Activated T-cell treated with anti-CD3 and anti-CD28 coated beads, Interleukin-2, amount 50 U/mL, for 48 hours (primary cell): ENCODE measurements at regions not wholly inside any gene's neighbourhood (a gene's known extent, or its start where the extent isn't known, plus 50 kb on each side); places are given as distances from the start of the nearest gene placed in this dataset.

Experiments used
- DNase-seq, 2 experiments: peaks; one replicate each; pipeline ENCODE4 v3.0.0-alpha.2; 2020

DNA sequence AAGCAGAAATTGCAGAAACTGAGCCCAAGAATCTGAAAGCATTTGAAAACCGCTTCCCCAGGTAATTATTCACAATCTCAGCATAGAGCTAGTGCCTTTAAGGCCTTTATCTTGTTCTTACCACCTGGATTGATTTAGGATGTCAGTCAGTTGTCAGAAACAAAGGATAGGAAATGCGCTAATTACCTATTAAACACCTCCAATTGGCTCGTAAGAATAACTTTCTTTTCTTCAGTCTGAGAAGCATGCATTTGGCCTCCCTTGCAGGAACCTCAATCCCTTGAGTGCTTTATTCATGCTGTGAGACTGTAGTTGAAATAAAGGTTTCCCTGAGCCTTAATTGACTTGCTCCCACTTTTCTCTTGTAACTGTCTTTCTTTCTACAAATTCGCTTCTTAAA is 400.3 kb upstream of the LRATD1 start:
- DNase-seq, result no peak

DNA sequence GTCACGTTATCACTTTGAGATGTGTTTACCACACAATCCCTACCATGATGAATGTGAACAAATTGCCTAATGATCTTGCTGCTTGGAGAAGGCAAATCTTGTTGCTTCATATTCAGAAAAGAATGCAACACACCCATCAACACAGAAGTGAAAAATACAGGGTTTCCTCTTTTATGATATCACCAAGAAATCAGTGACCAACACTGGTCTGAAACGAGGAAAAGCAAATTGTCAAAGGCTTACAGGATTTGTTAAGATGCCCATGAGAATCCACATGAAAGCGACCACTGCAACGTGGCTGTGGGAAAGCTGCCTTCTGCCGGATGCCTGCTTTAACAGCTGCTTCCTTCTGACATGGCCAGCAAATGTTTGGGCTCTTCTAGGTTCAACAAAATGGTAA is 397.6 kb upstream of the LRATD1 start:
- no peak for DNase-seq

DNA sequence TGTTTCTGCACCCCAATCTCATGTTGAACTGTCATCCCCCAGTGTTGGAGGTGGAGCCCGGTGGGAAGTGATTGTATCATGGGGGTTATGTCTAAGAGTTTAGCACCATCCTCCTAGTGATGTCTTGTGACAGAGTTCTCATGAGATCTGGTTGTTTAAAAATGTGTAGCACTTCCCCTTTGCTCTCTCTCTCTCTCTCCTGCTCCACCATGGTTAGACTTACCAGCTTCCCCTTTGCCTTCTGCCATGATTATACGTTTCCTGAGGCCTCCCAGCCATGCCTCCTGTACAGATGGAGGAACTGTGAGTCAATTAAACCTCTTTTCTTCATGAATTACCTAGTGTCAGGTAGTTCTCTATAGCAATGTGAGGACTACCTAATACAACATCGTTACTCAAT is 396.9 kb upstream of the LRATD1 start:
- no peak for DNase-seq

DNA sequence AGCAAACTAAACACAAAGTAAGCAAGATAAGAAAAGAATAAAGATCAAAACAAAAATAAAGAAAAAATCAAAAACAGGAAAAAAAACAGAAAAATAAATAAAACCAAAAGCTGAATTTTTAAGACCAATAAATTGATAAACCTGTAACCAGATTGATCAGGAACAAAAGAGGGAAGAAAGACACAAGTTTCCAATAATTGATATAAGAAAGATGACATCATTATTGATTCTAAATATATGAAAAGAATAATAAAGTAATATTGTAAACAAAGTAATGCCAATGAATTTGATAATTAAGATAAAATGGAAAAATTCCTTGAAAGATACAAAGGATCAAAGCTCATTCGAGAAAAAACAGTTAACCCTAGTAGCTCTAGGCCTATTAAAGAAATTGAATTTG is 394.6 kb upstream of the LRATD1 start:
- no peak for DNase-seq

DNA sequence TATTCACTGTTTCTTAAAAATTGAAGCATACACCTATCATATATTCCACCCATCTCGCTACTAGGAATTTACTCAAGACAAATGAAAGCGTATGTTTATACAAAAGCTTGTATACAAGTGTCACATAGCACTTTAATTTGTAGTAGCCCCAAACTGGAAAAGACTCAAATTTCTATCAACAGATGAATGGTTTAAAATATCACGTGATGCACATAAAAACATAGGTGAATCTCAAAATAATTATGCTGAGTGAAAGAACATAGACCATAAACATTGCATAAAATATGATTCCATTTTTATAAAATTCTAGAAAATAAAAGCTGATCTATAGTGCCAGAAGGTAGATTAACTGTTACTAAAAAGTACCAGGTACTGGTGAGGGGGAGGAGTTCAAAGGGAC is 392.9 kb upstream of the LRATD1 start:
- DNase-seq, result no peak

DNA sequence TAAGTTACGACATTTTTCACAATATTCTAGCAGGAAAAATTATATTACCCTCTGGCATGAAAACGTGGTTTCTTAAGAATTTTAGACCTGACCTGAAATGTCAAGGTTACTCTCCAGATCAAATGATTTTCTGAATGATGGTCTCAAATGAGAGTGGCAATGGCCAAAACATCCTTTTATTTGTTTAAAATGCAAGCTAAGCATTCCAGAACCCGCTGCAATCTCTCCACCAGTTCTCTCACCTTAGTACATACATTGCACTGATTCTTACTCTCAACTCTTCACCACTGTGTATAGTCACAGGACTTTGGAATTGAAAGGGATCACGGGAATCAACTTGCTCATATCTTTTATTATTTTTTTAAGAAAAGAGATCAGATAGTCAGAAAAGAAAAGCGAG is 391.6 kb upstream of the LRATD1 start:
- DNase-seq, result no peak

DNA sequence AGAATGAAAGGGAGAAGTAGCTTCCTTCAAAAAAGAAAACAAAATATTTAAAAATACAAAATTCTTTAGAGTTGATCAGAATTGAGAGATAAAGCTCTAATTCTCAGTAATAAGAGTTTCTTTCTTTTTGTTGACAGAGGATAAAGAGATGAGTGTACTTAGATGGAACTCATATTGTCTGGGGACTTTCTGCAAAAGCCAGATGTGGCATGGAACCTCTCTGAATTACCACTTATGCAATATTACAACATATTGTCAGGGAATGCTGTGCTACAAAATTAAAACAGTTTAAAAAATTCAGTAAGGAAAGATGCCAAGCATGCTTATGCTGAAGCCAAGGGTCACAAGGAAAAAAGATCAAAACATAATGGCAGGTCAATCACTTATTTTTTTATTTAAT is 386.6 kb upstream of the LRATD1 start:
- no peak for DNase-seq

DNA sequence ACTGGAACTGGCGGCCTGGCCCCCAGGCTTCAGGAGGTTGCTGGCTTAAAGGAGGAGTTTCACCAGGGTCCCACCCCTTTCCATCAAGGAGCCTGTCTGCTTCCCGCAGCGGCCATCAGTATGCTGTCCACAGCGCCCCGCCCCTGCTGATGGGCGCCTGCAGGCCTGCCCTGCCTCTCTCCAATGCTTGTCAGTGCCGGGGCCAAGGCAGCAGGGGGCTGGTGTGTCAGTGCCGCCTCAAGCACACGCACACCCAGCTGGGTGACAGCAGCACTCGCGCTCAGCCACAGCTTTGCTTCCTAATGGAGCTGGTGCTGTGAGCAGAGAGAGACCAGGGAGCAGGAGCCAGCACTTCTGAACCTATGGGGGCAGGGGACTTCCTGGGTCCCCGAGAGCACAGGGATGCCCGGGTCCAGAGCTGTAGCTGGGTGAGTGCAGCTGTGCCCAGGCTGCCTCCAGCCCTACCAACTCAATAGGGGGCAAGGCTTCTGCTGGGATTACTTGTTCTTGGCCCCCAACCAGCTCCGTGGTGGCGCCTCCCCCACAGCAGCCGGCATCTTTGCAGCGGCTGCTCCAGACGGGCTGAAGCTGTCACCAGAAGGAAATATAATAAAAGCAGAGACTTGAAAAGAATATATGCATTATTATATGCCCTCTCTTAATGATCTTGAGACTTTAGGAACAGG is 377.2 kb upstream of the LRATD1 start:
- DNase-seq, result no peak

DNA sequence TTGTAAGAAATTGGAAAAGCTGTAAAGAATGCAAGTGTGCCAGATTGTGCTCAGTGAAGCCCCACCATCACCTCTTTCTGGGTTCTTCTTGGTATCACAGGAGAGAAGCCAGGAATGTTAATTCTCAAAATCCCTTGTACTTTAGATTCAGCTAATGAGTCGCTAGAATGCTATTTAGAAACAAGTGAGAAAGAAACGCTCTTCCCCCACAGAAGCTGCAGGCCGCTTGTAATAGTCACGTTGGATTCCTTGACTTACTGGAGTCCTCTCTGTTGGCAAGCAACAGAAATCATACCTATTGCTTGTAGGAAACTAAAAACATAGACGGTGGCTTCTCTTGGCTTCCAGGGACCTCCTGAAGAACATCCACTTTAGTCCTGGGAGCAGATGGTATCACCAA is 375.6 kb upstream of the LRATD1 start:
- no peak for DNase-seq

DNA sequence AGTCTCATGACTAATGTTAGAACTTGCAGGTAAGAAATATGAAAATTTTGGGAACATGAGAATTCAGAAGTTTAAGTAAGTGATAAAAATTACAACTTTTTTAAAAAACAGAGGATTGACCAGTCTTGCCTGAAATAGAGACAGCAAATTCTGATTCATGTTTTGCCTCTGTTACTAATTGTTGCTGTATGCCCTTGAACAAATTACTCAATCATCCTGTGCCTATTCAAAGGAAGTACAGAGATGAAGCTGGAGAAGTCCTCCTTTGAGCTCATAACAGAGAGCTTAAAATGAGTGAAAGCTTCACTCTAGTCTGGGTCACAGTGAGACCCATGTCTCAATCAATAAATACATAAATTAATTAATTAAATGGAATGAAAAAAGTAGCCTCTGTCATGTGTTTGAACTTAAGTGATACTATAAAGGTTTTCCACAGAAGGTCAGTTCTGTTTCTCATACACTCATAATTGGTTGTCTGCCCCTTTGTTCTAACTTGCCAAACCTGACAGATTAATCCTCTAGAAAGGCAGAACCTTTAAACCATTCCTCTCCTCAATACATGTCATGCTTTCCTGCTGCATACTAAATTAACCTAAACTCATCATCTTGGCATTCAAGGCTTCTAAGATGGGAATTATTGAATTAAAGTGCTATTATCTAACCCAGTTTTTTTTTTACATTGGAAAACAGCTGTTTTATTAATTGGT is 374.6 kb upstream of the LRATD1 start:
- no peak for DNase-seq

DNA sequence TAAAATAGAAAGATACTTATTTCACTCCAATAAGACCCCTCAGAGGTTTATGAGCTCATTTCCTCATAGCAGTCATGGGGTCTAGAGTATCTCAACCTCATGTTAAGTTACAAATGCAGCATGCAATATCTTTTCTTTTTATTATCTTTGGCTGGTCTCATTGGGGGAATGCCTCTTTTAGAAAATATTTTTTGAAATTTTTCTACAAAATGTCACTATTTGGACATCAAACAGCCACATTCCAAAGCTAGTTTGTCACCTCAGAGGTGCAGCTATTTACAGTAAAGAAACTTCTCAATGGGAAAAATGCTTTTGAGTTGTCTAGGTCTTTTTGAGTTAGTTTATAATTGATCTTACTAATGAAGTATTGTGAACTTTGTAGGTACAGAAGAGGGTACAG is 370.7 kb upstream of the LRATD1 start:
- DNase-seq, result no peak

DNA sequence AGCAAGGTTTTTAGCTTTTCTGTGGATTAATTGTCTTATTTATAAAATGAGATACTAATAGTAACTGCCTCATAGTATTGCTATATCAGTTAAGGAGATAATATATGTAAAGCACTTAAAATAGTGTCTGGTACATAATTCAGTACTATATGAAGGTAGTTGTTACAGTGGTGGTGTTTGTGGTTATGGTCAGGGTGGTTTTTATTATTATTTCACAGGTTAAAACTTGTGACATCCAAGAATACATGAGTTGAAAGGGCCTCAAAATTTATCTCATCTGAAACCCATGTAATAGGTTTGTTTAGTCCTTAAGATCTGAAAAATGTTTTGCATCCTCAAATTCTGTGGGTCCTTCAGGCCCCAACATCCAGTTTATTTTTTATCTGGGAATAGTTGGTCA is 369.5 kb upstream of the LRATD1 start:
- DNase-seq, result no peak

DNA sequence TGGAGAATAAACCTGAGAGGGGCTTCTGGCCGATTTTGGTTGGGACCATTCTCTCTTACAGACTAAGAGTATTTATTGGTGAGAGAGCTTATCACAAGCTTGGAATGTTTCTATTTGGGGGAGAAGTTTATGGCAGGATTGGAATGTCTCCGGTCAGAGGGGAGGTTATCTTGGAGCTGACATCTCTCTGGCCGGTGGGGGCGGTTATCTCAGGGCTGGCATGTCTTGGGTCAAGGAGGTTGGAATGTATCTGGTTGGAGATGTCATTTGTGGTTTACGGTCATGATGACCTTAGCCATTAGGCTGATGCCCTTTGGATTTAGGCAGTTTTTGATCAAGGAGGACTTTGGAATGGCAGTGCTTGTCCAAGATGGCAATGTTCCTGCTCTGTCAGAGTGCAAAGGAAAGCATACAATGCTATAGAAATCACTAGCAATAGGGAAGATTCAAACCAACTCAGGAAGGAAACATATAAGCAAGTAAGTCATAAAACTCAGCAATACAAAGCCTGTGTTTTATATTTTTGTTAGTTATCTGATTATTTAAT is 362.4 kb upstream of the LRATD1 start:
- DNase-seq, result no peak

DNA sequence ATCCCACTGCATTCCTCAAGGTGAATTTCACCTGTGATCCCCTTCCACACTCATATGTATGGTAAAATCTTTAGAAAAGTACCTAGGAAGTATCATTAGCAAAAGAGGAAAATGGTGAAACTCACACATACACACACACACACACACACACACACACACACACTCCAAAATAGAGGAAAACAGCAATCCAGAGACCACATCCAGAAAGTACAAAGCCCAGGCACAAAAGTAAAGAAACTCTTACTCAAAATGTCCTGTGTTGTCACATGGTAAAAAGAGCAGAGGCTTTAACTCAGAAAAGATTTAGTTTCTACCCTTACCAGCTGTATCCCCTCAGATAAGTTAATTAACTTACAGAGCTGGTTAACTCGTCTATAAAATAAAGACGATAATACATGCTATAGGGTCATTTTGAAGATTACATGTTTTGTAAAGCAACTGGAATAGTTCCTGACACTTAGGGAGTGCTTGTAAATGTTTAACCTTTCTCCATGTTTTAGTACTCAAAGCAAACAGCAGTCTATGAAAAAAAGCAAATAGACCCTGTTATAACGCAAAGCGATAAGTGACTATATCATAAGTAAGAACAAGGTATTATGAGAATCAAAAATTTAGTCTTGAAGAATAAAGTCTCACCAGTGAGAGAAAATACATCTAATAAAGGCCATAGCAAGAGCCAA is 360.0 kb upstream of the LRATD1 start:
- no peak for DNase-seq

DNA sequence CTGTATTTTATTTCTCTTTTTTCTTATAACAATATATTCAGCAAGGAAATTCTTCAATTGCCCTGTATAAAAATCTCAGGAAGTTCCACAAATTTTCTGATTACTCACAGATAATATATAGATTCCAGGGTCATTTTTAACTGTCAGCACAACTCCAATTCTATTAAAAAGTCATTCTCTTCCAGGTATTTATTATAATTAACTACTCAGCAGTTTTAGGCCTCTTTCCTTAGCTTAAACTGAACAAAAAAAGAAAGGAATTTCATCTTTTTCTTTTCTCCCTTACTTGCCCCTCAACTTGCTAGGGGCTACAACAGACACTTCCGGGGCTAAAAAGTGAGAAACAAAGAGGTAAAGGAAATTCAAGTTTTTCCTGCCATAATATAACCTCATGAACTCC is 358.9 kb upstream of the LRATD1 start:
- no peak for DNase-seq

DNA sequence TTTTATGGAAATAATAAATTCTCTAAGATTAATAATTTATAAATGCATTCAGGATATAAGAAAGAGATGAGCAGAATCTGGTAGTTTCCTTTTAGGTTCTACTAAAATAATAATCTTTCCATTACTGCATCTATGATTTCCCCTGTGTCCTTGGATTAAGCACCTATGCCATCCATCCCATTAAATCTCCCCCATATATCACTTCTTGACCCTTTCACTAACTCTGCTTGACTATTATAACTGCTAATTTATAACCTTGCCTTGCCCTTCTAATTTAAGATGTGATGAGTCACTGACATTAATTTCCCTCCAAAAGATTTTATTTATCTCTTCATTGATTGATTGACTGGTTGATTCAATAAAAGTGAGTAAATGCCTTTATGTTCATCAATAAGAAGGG is 348.3 kb upstream of the LRATD1 start:
- no peak for DNase-seq

DNA sequence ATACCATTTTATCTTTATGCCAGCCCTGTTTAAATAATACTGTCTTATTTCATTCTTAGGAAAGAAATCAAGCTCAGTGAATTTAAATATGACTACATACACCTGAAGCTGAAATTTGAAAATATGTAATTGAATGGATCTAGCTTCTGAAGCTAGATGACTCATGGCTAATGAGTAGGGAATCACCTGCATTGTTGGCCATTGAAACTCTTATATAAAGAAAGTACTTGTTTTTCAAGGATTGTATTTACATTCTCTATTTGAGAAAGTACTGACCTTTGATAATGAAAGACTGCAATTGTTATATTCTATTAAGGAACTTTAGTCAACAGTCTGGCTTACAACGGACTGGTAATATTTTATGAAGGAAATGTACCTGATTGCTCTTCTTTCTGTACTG is 346.7 kb upstream of the LRATD1 start:
- no peak for DNase-seq

DNA sequence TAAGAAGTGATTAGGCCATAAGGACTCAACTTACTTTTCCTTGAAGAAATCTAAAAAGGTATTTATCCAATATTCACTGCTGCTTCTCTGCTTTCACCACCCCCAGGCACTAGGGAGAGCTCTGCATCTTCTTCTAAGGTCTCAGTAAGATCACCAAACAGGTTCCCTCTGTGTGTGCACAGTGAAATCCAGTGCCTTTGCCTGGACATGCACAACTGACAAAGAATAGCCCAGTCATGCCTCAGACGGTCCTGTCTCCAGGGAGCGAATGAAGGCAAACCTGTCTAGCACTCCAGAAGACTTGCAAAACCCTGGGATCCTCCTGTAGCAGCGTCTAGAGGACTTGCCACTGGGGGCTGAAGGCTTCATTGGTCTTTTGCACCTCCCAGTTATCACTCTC is 344.5 kb upstream of the LRATD1 start:
- no peak for DNase-seq

DNA sequence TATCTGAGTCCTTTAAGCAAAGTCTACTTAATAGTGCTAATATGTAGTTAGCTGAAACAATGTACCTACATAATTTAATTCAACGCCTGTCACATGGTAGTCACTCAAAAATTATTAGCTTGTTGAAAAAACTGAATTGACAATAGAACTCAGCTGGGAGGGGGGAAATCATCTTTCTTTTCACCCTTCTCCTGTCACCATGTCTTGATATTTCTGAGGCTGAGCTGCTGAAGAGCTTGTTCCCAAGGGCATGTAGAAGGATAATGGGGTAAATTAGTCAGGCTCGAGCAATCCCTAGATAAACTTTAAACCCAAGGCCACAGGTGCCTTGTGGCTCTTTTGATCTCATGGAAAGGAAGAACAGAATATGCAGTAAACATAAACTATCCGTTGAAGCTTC is 339.6 kb upstream of the LRATD1 start:
- DNase-seq, result no peak

DNA sequence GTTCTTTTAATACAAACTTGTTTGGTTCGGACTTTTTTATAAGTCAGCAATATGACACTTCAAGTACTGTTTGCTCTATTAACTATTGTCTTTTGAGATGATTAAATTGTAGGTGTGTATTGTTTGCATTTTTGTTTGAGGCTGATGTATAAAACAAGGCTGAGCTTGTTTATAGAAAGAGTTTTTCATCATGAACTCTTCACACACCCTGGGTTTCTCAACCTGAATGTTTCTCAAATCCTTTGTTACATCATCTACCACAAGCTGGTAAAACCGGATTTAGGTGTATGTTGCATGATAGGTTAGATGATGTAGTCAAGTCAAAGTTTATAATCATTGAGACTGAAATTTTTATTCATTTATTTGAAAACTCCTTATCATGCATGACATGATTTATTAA is 335.2 kb upstream of the LRATD1 start:
- no peak for DNase-seq

DNA sequence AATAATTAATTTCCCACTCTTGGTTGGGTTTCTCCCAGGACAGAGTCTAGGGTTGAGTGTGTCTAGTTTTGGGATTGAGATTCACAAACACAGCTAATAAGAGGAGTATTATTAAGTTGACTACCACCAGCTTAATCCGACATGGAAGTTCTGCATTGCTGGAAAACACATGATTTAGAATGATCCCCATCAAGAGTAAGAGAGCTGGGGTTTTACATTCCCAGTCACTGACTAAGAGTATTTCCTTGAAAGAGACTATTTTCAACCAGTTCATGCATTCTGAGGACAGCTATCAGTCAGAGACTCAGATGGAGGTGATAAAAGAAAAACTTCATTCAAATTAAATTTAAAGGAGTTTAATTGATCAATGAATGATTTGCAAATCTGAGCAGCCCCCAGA is 334.6 kb upstream of the LRATD1 start:
- DNase-seq, result no peak

DNA sequence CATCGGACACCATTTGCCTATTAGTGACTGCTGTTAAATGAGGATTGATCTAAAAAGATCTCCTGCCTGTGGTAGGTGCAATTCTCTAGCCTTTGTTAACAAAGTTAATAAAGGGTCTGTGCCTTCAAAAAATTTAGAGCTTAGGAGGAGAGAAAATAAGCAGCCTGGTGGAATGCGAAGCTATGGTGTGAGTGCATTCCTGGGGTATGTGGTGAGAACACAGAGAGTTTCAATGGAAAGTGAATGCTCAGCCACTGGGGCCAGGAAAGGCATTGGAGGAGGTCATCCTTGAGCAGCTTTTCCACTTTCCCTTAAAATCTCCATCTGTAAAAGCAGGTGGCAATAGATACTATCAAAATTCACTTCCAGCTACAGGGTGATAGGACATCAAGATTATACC is 331.2 kb upstream of the LRATD1 start:
- no peak for DNase-seq

DNA sequence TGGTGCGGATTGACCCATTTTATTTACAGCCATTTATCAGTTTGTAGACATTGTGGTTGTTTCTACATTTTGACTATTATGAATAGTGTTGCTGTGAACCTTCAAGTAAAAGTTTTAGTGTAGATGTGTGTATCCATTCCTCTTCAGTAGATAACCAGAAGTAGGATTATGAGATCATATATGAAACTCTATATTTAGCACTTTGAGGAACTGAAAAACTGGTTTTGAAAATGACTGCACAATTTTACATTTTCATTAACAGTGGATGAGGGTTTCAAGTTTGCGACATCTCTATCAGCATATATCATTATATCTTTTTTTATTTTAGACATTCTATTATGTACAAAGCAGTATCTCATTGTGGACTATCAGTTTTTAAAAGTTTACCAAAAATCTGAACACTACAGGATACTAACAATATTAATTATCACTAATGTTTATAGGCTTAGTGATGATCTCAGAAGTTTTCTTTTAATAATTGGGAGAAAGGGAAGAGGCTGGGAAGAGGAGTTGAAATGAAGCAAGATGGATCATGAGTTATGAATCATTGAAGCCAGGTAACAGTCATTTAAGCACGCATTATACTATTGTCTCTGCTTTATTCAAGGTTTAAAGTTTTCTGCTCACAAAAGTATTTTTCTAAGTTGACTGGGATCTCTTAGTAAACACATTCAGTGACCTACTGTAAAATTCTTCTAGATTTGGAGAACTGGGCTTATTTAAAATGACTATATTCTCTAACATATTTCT is 329.0 kb upstream of the LRATD1 start:
- no peak for DNase-seq
